Glomerular visceral epithelial cell (primary cell): ENCODE measurements at regions not wholly inside any gene's neighbourhood (a gene's known extent, or its start where the extent isn't known, plus 50 kb on each side); places are given as distances from the start of the nearest gene placed in this dataset.

Experiments
- DNase-seq: peaks from one replicate; pipeline ENCODE4 v3.0.0-alpha.2; 2016; ENCODE audit errors: extremely low spot score

DNA sequence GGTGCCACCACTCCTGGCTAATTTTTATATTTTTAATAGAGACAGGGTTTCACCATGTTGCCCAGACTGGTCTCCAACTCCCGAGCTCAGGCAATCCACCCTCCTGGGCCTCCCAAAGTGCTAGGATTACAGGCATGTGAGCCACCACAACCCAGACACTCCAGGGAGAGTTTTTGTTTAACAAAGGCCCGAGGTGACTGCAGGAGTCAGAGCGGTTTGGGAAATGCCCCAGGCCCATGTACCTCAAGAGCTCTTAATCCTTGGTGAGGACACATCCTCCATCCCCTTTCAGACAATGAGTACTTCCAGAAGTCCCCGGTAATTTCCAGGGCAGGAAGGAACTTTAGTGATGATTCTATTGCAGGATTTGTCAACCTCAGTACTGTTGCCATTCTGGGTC is 176.0 kb downstream of the ESRRB start:
- no peak for DNase-seq

- DNase-seq = no peak
These were observed 188.8 kb downstream of the ESRRB start for GRCh38 chr14:76564471-76565422.

DNA sequence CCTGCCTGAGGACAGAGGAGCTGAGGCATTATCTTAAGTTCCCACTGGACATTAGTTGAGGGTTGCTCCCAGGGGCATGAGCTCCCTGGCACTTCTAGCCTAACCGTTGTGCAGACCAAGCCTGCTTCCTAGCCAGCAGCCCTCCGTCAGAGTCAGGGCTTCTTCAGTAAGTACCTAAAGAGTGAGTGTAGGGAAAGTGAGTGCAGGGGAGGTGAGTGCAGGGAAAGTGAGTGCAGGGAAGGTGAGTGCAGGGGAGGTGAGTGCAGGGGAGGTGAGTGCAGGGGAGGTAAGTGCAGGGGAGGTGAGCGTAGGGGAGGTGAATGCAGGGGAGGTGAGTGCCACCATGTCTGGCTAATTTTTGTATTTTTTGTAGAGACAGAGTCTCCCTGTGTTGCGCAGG is 190.5 kb downstream of the ESRRB start:
- no peak for DNase-seq

GRCh38 chr14:76574416-76575095 is 186.7 kb upstream of the VASH1 start:
- DNase-seq = no peak

DNA sequence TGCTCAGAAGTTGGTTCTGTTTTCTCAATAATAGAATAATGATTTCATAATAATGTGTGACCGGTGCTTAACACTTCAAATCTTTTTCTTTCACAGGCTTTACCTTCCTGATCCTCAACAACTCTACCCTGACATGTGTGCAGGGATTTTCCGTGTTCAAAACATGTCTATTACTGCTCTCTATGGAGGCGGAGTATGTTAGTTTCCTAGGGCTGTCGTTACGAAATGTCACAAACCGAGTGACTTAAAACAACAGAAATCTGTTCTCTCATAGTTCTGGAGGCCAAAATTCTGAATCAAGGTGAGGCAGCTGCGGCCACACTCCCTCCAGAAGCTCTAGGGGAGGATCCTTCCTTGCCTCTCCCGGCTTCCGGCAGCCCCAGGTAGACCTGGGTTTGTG is 186.2 kb upstream of the VASH1 start:
- DNase-seq = no peak

DNA sequence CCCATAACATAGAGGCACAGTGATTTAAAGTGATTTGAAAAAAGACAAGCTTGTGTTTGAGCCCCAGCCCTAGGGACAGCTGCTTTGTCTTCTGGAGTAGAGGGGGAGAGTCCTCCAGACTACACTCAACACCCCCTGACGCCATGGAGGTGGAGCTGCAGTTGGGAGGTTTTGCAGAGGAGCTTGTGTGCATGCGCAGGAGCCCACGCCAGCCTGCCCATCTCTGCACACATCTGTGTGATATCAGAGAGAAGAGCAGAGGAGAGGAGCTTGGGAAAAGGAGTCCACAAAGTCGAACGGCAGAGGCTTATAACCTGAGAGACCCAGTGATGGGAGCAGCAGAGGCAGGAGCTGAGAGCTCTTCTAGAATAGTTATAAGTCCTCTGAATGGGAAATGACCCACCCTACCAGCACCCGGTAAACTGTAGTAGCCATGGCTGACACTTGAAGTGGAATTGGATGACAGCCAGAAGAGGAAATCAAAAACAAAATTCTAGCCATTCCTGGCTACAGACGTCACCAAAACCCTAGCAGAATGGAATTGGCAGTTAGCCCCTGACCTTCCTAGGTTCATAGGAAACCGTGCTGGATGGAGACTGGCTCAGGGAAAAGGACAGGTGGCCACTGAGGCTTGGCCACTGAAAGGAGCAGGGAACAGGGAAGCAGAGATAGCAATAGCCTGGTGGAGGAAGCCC is 185.1 kb upstream of the VASH1 start:
- no peak for DNase-seq

DNA sequence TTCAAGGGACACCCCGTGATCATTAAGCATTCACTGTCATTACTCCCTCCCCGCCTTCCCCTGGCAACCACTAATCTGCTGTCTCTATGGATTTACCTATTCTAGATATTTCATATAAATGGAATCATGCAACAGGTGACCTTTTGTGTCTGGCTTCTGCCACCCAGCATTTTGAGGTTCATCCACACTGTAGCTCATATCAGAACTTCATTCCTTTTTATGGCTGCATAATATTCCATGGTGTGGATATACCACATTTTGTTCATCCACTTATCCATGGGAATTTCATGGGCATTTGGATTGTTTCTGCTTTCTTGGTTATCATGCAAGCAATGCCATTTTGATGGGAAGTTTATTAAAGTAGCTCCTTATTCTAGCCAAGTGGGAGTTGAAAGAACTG is 184.2 kb upstream of the VASH1 start:
- DNase-seq = no peak

DNA sequence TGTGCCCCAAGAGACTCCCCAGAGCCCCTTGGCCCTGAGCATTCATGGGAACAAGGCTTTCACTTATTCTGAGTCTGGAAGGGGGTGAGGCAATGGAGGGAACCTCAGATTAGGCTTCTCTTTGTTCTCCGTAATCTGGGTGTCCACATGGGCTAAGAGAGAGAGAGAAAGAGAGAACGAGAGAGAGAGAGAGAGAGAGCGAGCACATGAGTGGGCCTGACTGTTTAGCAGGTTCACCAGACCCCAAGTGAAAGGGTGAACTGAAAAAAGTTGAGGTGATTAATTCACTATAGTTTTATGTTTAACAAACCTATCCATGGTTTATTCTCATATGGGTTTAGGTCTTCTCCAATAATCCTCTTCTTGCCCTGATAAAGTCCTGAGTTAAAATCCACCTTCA is 183.4 kb upstream of the VASH1 start:
- DNase-seq = no peak

DNA sequence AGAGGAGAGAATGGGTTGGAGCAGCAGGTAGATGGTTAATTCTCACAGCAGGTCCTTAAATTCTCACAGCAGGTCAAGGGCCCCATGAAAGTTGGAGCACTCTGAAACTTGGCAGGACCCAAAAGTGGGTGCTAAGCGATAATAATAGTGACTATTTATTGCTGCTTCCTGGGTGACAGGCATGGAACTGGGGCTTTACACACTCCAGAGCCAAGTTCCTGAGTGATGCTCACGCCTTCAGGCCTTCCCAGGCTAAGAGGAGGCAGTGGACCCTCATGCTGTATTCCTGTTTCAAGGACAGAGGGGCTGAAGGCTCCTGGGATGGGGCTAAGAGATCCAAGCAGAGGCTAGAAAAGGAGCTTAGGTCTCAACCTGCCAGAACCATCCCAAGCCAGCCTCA is 180.9 kb upstream of the VASH1 start:
- no peak for DNase-seq

DNA sequence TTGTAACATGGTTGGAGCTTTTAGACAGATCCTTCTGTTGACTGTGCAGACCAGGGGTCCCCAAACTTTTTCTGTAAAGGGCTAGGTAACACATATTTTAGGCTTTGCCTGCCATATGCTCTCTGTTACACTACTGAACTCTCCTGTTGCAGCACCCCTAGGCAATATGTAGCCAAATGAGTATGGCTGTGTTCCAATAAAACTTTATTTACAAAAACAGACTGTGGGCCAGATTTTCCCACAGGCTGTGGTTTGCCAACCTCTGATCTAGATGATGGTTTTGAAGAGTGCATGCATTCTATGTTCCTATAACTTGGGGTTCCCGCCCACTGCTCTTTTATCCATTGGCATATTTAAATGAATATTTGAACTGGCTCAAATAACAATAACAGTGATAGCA is 180.3 kb upstream of the VASH1 start:
- DNase-seq = no peak

DNA sequence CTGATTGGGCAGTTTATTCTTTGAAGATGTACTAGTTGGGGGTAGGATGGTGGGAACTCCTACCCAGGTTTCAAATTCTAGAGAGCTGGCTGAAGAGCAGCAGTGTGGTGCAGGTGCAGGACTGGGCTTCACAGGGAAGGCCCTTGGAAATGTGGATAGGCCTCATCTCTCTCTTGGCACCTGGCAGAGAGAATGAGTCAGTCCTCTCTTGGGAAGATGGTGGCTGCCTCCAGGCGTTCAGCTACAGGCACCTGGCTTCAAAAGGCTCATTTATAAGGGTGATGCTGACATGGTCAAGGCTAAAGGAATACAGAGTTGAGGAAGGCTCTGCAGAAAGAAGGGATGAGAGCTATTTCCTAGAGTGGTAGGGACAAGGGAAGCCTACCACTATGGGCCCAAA is 179.7 kb upstream of the VASH1 start:
- no peak for DNase-seq

GRCh38 chr14:76582447-76582846 is 178.8 kb upstream of the VASH1 start:
- DNase-seq = no peak

- no peak for DNase-seq
These were observed 178.1 kb upstream of the VASH1 start for GRCh38 chr14:76583174-76583573.

- DNase-seq = no peak
These were observed 177.5 kb upstream of the VASH1 start for GRCh38 chr14:76583805-76584204.

DNA sequence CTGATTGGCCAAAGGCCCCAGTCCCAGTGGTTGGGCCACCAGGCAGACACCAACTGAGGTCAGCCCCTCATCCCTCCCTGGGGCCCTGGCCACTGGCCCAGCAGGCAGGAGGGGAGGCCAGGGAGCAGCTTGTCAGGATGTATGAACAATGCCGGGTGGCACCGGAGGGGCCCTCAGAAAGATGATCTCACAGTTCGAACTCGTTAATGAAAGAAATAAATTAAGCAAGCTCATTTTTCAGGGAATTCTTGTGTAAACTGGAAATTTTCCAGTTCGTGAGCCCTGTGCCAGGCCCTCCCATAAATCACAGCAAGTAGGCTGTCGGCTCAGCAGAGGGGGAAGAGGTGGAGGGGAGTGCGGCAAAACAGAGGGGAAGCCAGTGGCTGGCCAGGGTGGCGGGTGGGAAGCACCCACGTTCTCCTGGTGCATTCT is 177.0 kb upstream of the VASH1 start:
- no peak for DNase-seq

DNA sequence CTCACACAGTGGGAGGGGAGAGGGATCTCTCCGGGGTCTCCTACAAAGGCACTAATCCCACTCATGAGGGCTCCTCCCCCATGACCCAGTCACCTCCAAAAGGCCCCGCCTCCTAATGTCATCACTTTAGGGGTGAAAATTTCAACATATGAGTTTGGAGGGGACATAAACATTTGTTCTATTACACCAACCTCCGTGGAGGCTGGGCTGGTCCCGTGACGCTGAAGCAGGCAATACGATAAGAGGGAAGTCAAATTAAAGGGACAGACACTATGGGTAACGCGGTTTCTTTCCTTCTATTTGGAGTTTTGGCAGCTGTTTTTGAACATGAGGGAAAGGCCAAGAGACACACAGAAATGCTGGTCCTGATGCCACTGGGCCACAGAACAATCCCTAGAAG is 175.7 kb upstream of the VASH1 start:
- no peak for DNase-seq

- no peak for DNase-seq
These were observed 172.0 kb upstream of the VASH1 start for GRCh38 chr14:76589246-76589645.

GRCh38 chr14:76591266-76591665 is 170.0 kb upstream of the VASH1 start:
- no peak for DNase-seq

DNA sequence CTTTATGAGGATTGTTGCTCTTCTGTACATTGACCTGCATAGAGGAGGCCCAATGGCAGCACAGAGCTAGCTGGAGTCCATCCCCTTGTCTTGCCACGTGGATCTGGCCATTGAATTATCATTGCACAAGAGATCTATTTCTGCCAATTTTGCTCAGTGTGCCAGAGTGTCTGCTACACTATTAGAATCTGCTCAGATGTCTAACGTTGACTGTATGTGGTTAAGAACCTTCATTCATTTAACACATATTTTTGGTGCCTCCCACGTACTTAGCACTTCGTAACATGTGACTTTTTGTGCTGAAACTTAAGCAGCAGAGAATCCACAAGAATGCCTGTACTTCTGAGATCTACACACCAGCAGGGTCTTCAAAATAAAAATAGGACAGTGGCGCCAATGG is 166.0 kb upstream of the VASH1 start:
- DNase-seq = no peak

GRCh38 chr14:76597387-76597786 is 163.9 kb upstream of the VASH1 start:
- no peak for DNase-seq

DNA sequence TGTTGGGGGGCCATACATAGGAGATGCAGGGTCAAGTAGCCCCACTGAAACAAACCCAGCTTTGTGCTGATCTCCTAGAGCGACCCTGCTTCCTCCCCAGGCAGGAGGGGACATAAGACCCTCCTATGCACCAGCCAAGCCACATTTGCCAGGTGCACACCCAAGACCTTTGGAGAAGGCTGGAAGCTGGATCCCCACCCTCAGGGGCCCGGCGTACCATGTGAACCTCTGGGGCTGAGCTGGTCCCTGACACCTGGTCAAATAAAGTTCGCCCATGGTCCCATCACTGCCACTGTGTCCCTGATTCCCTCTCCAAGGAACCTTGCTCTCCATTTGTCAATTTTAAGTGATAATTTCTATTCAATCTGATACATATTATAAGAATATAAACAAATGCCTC is 162.1 kb upstream of the VASH1 start:
- DNase-seq = no peak

- DNase-seq = no peak
These were observed 161.5 kb upstream of the VASH1 start for GRCh38 chr14:76599559-76600287.
